LoVo (cell line): ENCODE measurements at regions not wholly inside any gene's neighbourhood (a gene's known extent, or its start where the extent isn't known, plus 50 kb on each side); places are given as distances from the start of the nearest gene placed in this dataset.

Experiments used
- DNase-seq: peaks from one replicate; pipeline ENCODE4 v3.0.0-alpha.2; 2016; ENCODE audit warnings: low spot score

DNA sequence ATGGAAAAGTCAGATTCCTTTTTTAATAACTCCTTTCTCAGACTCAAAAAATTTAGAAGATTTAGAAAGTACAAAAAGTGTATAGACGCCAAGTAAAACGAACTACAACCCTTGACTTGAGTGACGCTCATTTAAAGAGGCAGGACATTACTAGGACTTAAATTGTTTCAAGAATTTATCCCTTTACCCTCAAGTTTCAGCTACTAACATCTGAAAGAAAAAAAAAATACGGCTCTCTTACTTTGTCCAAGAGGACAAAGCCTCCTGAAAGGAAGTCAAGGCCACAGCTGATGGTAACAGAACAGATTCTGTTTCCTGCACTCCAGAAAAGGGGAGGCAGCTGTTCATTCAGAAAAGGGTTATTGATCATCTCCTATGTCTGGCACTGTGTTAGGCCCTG, 57.6 kb upstream of the PKDCC start:
- no peak for DNase-seq

DNA sequence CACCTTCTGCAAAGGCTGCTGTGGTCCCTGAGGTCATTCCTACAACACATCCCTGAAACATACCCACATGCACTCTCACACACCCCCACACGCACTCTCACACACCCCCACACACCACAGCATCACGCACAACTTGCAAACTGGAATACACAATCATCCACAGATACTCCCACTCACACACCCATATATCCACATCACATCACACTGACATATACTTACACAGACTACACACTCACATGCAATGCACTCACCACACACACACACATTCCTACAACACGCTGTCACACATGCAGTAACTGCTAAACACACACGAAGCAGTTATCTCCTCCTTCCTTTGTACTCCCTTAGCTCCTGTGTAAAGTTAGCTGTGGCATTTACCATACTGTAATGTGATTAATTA, 57.1 kb upstream of the PKDCC start:
- no peak for DNase-seq

DNA sequence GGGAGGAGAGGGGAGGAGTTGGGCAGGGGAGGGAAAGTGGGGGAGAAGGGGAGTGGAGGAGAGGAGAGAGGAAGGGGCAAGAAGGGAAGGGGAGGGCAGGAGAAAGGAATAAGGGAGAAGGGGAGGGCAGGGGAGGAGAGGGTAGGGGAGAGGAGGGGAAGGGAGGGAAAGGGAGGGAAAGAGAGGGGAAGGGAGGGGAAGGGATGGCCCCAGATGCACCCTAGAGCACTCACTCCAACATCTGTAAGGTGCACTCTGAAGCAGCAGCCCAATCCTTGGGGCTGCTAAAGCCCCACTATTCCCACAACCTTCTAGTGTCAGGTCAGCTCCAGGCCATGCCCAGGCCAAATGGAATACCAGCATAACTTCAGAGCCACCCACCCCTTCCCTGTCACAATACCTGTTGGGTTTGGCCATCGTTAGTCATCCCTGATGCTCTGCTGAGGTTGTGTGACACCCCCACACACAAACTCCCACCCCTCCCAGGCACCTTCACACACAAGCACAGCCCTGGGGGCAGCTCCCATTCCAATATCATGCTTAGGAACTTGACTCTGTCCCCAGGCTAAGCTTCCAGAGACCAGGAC, 55.7 kb upstream of the PKDCC start:
- DNase-seq, result no peak

DNA sequence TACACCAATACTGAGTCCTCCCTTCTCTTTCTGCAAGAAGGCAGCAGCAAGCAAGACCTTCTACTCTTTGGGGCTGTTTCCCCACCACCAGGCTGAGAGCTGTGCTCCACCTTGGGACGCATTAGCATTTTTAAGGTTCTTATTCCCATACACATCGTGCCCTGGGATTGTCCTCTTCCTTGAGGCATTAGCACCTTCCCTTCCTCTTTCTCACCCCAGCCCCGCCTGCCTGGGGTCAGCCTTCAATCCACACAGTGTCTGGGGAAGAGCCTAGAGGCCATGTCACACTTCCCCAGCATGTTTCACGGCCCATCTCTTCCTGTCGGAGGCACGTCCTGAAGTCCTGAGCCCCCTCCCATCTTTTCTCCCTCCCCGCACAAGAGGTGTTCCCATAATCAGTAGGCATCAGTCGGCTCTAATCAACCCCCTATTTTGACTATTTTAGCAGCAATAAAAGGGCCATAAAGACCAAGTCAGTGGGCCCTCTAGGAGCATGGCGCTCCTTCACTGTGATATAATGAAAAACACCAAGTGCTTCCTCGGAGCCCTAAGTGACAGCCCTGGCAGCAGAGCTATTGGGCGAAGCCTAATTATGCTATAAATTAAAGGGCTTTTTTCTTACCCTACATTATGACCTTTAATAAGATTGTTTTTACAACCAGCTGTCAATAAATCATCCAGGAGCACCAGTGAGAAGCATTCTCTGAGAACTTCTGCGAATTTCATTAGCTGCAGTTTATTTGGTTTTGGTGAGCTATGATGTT, 55.0 kb upstream of the PKDCC start:
- no peak for DNase-seq

DNA sequence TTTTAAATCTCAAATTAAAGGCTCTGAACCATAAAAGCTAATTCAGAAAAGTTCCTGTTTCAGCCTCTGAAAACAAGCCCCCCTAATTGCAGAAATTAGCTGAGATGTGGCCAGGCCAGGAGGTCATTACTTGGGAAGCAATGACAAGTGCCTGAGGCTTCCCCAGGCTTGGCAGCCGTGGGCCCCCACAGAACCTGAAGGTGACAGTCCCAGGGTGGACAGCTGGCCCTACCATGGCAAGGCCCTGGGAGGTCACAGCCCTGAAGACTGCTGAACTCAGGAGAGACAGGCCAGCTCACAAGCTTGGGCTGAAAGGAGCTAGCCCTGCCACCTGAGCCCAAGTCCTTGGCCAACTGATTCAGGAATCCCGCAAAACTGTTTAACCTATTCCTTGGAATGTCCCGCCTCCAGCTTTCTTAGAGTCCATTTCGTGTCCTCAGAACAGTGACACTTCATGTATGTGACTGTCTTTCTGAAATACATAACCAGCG, 54.3 kb upstream of the PKDCC start:
- DNase-seq, result no peak

DNA sequence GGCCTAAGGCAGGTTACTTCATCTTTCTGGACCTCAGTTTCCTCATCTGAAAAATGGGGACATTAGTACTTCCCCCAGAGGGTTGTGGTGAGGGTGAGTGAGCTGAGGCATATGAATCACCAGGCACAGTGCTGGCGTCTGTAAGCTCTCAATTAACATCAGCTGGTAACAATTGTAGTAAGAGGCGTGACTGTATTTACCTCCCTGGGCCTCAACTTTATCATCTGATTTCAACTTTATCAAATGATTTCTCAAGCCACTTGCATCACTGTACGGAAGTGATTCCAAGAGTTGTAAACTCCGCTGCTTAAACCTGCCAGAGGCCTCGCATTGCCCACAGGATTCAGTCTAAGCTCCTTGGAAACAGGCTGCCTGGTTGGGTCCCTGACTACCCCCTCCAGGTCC, 53.6 kb upstream of the PKDCC start:
- no peak for DNase-seq

DNA sequence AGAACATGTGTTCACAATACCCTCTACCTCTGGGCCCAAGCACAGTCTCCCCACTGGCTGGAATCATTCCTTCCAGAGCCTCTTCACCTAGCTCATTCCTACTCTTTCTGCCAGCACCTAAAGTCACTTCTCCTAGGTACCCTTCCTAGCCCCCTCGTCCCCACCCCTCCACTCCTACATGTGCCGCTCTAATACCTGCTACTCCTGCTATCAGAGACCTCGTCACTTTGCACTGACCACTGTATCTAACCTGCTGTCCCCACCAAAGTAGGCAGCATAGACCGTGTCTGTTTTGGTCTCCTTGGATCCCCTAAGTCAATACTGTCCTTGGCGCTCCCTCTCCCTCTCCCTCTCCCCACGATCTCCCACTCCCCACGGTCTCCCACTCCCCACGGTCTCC, 53.2 kb upstream of the PKDCC start:
- DNase-seq, result no peak

DNA sequence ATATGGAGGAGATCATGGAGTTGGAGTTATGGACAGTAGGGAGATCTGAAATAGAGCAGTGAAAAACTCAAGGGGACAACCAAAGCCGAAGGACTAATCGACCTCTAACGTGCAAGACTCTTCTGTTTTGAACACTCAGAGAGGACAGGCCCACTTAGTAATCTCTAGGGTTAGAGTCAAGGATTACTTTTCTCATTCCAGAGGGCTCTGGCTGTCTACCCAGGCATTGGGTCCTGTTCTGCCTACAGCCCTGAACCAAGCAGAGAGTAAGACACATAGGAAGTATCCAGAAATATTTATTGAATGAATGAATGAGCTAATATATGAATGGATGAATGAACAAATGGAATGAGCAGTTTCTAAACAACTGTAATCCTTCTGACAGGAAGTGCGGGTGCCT, 50.3 kb upstream of the PKDCC start:
- DNase-seq, result no peak
